Karpas-422 (cell line): ENCODE measurements at regions not wholly inside any gene's neighbourhood (a gene's known extent, or its start where the extent isn't known, plus 50 kb on each side); places are given as distances from the start of the nearest gene placed in this dataset.

Experiments
- DNase-seq: peaks from one replicate; pipeline ENCODE4 v3.0.0-alpha.2; 2015
- H2AFZ ChIP-seq: fragments of 200-600 bp; sonication (generic); 2 replicates; pipeline ENCODE4 v1.6.1; 2014; ENCODE audit warnings: antibody characterized with exemption, low read length, mixed read lengths
- H3K27ac ChIP-seq: fragments of 200-600 bp; sonication (generic); 2 replicates; pipeline ENCODE4 v1.5.1; 2014; ENCODE audit warnings: mild to moderate bottlenecking, low read length, moderate library complexity
- H3K27me3 ChIP-seq: fragments of 200-600 bp; sonication (generic); 2 replicates; pipeline ENCODE4 v1.6.1; 2014; ENCODE audit warnings: low read length, mixed read lengths
- H3K36me3 ChIP-seq: fragments of 200-600 bp; sonication (generic); 2 replicates; pipeline ENCODE4 v1.6.1; 2014; ENCODE audit warnings: low read length, mixed read lengths; ENCODE audit not compliant: insufficient read depth
- H3K4me1 ChIP-seq: fragments of 200-600 bp; sonication (generic); 2 replicates; pipeline ENCODE4 v1.6.1; 2014; ENCODE audit warnings: mild to moderate bottlenecking, low read length, mixed read lengths
- H3K4me2 ChIP-seq: fragments of 200-600 bp; sonication (generic); 2 replicates; pipeline ENCODE4 v1.6.1; 2014; ENCODE audit warnings: low read length, low read depth, mild to moderate bottlenecking; ENCODE audit not compliant: poor library complexity, severe bottlenecking
- H3K4me3 ChIP-seq: fragments of 200-600 bp; sonication (generic); 2 replicates; pipeline ENCODE4 v1.5.1; 2014; ENCODE audit warnings: mild to moderate bottlenecking, antibody characterized with exemption, low read length, mixed read lengths
- H3K79me2 ChIP-seq: fragments of 200-600 bp; sonication (generic); 2 replicates; pipeline ENCODE4 v1.6.1; 2014; ENCODE audit warnings: mild to moderate bottlenecking, low read length, mixed read lengths
- H3K9ac ChIP-seq: fragments of 200-600 bp; sonication (generic); 2 replicates; pipeline ENCODE4 v1.6.0; 2014; ENCODE audit warnings: low read length
- H3K9me2 ChIP-seq: fragments of 200-600 bp; sonication (generic), shearing (Covaris generic); replicated peaks from 2 replicates; pipeline ENCODE4 v1.6.0; 2014; ENCODE audit warnings: mild to moderate bottlenecking, low read length, moderate library complexity; ENCODE audit not compliant: insufficient read depth
- H3K9me3 ChIP-seq: fragments of 300-700, 200-600 bp; sonication (generic); 2 replicates; pipeline ENCODE4 v1.6.1; 2014; ENCODE audit warnings: low read length, mixed read lengths
- H4K20me1 ChIP-seq: fragments of 200-600 bp; sonication (generic); 2 replicates; pipeline ENCODE4 v1.6.1; 2014; ENCODE audit warnings: mild to moderate bottlenecking, antibody characterized with exemption, low read length, low read depth; ENCODE audit not compliant: insufficient read depth

DNA sequence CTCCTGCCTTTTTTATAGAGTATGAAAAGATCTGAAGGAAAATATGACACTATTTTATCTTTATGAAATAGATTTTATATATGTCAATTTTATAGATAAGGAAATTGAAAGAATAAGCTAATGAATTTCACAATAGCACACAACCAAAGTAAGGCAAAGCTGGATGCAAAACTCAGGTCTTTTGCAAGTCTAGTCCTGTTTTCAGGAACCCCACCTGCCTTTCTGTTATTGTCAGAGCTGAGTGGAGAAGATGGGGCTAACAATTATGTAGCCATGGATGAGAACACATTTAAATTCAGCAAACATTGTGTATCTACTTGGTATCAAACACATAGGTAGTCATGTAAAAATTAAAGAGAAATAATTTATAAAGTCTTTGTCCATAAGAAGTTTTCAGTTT, 161.5 kb upstream of the ZEB2 start:
- no peak overlapping the region for H2AFZ ChIP-seq

DNA sequence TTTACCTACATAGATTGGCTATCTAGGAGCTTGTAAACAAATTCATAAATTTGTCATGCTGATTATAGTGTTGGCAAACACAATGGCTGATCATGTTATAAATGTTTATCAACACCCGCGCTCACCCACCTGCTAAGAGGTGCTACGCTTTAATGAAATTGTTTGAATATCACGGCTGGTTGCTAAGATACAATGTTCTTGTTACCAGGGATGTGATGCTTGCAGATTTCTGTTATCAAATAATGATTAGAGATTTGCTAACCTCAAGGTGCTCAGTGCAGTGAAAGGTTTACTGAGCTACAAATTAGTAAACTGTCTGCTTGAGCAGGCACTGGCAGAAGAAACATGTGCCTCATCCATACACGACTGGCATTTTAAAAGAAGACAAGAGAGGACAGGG, 160.0 kb upstream of the ZEB2 start:
- H4K20me1 ChIP-seq = no peaks in the 10 kb centered on the region
- peak overlapping the region; percentile 74 for H3K4me2 ChIP-seq
- H3K9ac ChIP-seq = peak overlapping the region; percentile 47
- DNase-seq = peak; percentile 90
- H3K4me1 ChIP-seq = peaks cover 95% of the 10 kb centered on the region
- H3K27ac ChIP-seq = peak overlapping the region; percentile 98
- H3K9me2 ChIP-seq = no peaks in the 10 kb centered on the region
- H2AFZ ChIP-seq = peak overlapping the region; percentile 22; the same call in 1 of the 2 replicates
- H3K27me3 ChIP-seq = no peaks in the 10 kb centered on the region
- no peaks in the 10 kb centered on the region for H3K9me3 ChIP-seq
- H3K79me2 ChIP-seq = no peaks in the 10 kb centered on the region
- peak overlapping the region; percentile 7; the same call in 1 of the 2 replicates for H3K4me3 ChIP-seq
- H3K36me3 ChIP-seq = no peaks in the 10 kb centered on the region

More for the DNA sequence above, 161.5 kb upstream of the ZEB2 start:
- Histone ChIP-seq H3K9me3 (no peaks in the 10 kb centered on the region), H3K27ac (peak overlapping the region; percentile 98), H3K4me1 (peaks cover 89% of the 10 kb centered on the region), H3K36me3 (no peaks in the 10 kb centered on the region), H3K27me3 (no peaks in the 10 kb centered on the region), H3K4me2 (peak overlapping the region; percentile 74), H3K79me2 (no peaks in the 10 kb centered on the region), H4K20me1 (no peaks in the 10 kb centered on the region), H3K9me2 (no peaks in the 10 kb centered on the region), H3K4me3 (peak overlapping the region; percentile 17; the same call in 1 of the 2 replicates), H3K9ac (peak overlapping the region; percentile 68)
- peak; percentile 63 for DNase-seq

DNA sequence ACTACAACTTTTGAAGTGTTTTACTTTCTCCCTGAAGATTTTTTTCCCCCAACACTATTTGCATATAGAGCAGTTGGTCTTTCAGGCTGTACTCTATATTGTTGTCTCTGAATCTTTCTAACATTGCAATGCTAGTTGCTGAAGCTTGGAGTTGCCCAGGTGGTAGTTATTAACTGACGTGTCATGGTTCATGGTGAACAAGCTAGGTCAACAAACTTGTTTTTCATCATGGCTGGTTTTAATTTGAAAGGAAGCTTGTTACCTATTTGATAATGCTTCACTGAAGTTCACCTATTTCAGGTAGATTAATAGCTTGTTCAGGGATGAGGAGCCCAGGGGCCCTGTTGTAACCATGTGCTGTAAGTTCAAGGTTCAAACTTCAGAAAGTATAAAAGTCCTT, 158.8 kb upstream of the ZEB2 start:
- Histone ChIP-seq H3K9ac (no peak overlapping the region), H3K4me2 (peak overlapping the region; percentile 74), H3K36me3 (no peaks in the 10 kb centered on the region), H3K9me2 (no peaks in the 10 kb centered on the region), H3K4me3 (no peak overlapping the region), H3K27ac (peak overlapping the region; percentile 98), H3K27me3 (no peaks in the 10 kb centered on the region), H3K9me3 (no peaks in the 10 kb centered on the region), H4K20me1 (no peaks in the 10 kb centered on the region), H3K4me1 (peaks cover 95% of the 10 kb centered on the region), H3K79me2 (no peaks in the 10 kb centered on the region), H2AFZ (peak overlapping the region; percentile 12; the same call in 1 of the 2 replicates)
- peak; percentile 64 for DNase-seq

DNA sequence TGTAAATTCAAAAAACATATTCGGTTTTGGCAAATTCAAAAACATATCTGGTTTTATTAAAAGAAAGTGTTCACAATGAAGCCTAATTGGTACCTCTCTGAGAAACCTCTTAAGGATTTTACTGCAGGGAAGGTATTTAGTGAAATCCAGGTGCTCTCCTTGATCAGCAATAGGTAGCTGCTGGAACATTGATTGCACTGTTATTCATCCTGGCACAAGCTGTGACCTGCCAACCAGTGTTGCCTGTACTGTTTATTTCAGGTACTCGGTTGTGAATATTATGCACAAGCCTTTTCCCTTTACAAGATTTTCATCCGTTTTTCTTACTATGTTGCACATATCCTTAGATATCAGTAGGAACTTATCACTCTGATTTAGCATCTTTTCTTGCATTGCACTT, 155.8 kb upstream of the ZEB2 start:
- Histone ChIP-seq H3K27me3 (no peaks in the 10 kb centered on the region), H3K9me2 (no peaks in the 10 kb centered on the region), H3K36me3 (no peaks in the 10 kb centered on the region), H3K4me2 (no peak overlapping the region), H3K4me3 (no peak overlapping the region), H3K4me1 (peaks cover 95% of the 10 kb centered on the region), H2AFZ (peak overlapping the region; percentile 44), H4K20me1 (no peaks in the 10 kb centered on the region), H3K79me2 (no peaks in the 10 kb centered on the region), H3K9me3 (no peaks in the 10 kb centered on the region), H3K27ac (peak overlapping the region; percentile 98), H3K9ac (no peak overlapping the region)
- no peak for DNase-seq

DNA sequence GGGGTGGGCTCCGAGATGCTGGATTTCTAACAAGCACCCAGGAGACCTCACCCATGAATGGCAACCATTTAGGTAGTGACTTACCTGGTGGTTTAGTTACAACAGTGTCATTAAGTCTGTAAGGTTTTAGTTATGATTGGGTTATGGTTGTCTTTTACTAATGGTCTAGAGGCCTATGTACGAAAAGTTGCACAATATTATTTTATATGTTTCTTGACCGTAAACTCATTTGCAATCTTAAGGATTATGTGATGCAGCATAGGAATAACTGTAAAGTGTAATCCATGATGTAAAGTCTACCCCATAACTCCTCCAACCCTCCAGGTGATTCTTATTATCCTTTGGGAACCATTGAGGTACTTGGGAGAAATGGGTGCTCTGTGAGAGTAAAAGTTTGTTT, 155.4 kb upstream of the ZEB2 start:
- H4K20me1 ChIP-seq = no peaks in the 10 kb centered on the region
- no peak overlapping the region for H3K9ac ChIP-seq
- no peaks in the 10 kb centered on the region for H3K9me2 ChIP-seq
- no peaks in the 10 kb centered on the region for H3K27me3 ChIP-seq
- no peaks in the 10 kb centered on the region for H3K79me2 ChIP-seq
- peaks cover 95% of the 10 kb centered on the region for H3K4me1 ChIP-seq
- H2AFZ ChIP-seq = peak overlapping the region; percentile 44
- H3K4me2 ChIP-seq = no peak overlapping the region
- H3K27ac ChIP-seq = peak overlapping the region; percentile 98
- no peaks in the 10 kb centered on the region for H3K9me3 ChIP-seq
- DNase-seq = no peak
- H3K36me3 ChIP-seq = no peaks in the 10 kb centered on the region
- no peak overlapping the region for H3K4me3 ChIP-seq

DNA sequence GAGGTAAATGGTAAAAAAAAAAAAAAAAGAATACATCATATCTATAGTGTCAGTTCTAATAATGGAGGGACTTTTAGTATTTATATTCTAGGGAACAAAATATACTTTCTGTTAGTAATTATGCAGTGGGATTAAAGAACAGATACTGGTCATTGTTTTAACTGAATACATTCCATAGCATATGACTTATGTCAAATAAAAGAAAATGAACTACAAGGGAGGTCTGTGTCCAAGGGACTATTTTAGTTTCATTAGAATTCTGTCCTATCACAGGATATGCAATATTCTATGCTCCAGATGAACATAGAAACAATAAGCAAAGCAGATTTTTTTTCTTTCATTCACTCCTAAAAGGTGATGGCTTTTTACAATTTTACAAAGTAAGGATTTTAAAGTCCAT, 154.2 kb upstream of the ZEB2 start:
- no peak for DNase-seq
- no peak overlapping the region for H3K9ac ChIP-seq
- peaks cover 95% of the 10 kb centered on the region for H3K4me1 ChIP-seq
- no peaks in the 10 kb centered on the region for H3K9me3 ChIP-seq
- peak overlapping the region; percentile 98 for H3K27ac ChIP-seq
- no peaks in the 10 kb centered on the region for H3K27me3 ChIP-seq
- H4K20me1 ChIP-seq = no peaks in the 10 kb centered on the region
- no peaks in the 10 kb centered on the region for H3K9me2 ChIP-seq
- H2AFZ ChIP-seq = no peak overlapping the region
- H3K4me3 ChIP-seq = no peak overlapping the region
- H3K36me3 ChIP-seq = no peaks in the 10 kb centered on the region
- no peaks in the 10 kb centered on the region for H3K79me2 ChIP-seq
- peak overlapping the region; percentile 10 for H3K4me2 ChIP-seq

DNA sequence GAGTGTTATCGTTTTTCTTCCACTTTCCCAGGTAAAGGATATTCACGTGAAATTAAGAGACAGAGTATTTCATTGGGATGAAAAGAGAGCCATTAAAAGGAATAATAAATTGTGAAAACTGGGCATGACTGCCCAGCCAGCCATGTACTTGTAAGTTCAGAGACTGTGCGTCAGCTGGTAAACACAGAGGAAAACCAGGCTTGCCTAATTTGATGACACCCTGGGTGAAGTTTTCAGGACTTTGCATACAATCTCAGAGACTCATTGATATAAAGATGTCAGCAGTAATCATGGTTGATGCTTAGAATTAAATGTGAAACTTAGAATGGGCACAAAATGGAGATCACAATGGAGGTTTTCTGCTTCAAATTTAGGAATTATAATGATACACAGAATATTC, 153.5 kb upstream of the ZEB2 start:
- Histone ChIP-seq H3K9me2 (no peaks in the 10 kb centered on the region), H3K9ac (no peak overlapping the region), H3K4me3 (no peak overlapping the region), H3K9me3 (no peaks in the 10 kb centered on the region), H4K20me1 (no peaks in the 10 kb centered on the region), H3K27me3 (no peaks in the 10 kb centered on the region), H3K79me2 (no peaks in the 10 kb centered on the region), H3K4me1 (peaks cover 95% of the 10 kb centered on the region), H3K36me3 (no peaks in the 10 kb centered on the region), H2AFZ (no peak overlapping the region), H3K27ac (peak overlapping the region; percentile 98), H3K4me2 (peak overlapping the region; percentile 10)
- no peak for DNase-seq

DNA sequence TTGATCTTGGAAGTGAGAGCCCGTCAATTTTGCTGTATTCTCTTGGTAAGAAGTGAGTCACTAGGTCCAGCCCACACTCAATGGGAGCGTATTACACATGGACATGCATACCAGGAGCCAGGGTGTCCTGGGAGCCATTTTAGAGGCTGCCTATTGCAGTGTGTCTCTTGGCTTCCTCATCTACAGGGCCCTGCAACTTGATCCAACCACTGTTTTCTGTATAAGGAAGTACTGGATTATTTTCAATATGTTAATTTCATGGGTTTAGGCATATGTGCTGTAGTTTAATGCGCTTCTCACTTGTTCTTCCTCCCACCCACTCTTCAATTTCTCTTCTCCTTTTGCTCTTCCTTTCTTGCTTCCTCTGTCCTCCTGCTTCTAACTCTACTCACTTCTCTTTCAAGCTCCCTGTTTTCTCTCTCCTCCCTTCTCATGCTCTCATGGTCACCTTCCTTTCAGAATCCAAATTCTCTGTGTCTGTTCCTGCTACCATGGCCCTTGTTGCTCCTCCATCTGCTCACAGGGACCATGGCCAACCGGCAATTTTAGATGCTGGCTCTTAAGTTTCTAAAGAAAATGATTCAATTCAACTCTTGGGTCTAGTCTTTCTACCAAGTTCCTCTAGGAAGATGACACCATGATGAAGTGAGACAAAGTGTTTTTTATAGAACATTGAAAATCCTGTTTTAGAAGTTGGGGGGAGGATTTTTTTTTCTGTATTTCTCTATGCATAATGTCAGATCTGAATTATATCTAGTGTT, 152.0 kb upstream of the ZEB2 start:
- no peaks in the 10 kb centered on the region for H3K36me3 ChIP-seq
- peak overlapping the region; percentile 32 for H2AFZ ChIP-seq
- DNase-seq = peak; percentile 85
- no peaks in the 10 kb centered on the region for H4K20me1 ChIP-seq
- no peaks in the 10 kb centered on the region for H3K9me2 ChIP-seq
- H3K9me3 ChIP-seq = no peaks in the 10 kb centered on the region
- peaks cover 96% of the 10 kb centered on the region for H3K4me1 ChIP-seq
- no peaks in the 10 kb centered on the region for H3K27me3 ChIP-seq
- peak overlapping the region; percentile 98 for H3K27ac ChIP-seq
- H3K4me3 ChIP-seq = peak overlapping the region; percentile 47; the same call in 1 of the 2 replicates
- H3K4me2 ChIP-seq = peak overlapping the region; percentile 66
- no peaks in the 10 kb centered on the region for H3K79me2 ChIP-seq
- peak overlapping the region; percentile 71 for H3K9ac ChIP-seq
